Cardiac fibroblast (primary cell): ENCODE measurements at regions not wholly inside any gene's neighbourhood (a gene's known extent, or its start where the extent isn't known, plus 50 kb on each side); places are given as distances from the start of the nearest gene placed in this dataset.

Source experiments
- DNase-seq, 2 donors: peaks; one replicate each; pipeline versions ENCODE4 v3.0.0 to v3.0.0-alpha.2; 2010; ENCODE audit warnings: low read depth in 2 of 2
- H3K4me3 ChIP-seq, 2 donors: replicated peaks in 1 of 2; 1 replicate in 1 of 2; 2 replicates in 1 of 2; pipeline ENCODE4 v1.5.1; 2011; ENCODE audit warnings: low read depth in 2 of 2, low read length in 2 of 2, mild to moderate bottlenecking in 2 of 2, moderate library complexity in 1 of 2
- CTCF ChIP-seq: IDR thresholded peaks from one replicate; pipeline ENCODE4 v1.5.1; 2011; ENCODE audit warnings: low read depth, mild to moderate bottlenecking, low read length, inconsistent platforms

GRCh38 chr22:48729499-48730171, 1098.0 kb downstream of the BRD1 start:
- DNase-seq: no peak
- H3K4me3 ChIP-seq: no peak overlapping the region
- no peak for TF ChIP-seq CTCF

GRCh38 chr22:48727454-48728058, 1100.1 kb downstream of the BRD1 start:
- no peak for DNase-seq
- no peak for TF ChIP-seq CTCF
- H3K4me3 ChIP-seq: no peak overlapping the region

GRCh38 chr22:48724899-48725298, 1102.8 kb downstream of the BRD1 start:
- DNase-seq: no peak
- H3K4me3 ChIP-seq: no peak overlapping the region
- no peak for TF ChIP-seq CTCF

- no peak for DNase-seq
- TF ChIP-seq CTCF: no peak
- no peak overlapping the region for H3K4me3 ChIP-seq
These were observed 1105.0 kb downstream of the BRD1 start for GRCh38 chr22:48722661-48723060.

- H3K4me3 ChIP-seq: no peak overlapping the region
- TF ChIP-seq CTCF: no peak
- DNase-seq: no peak
These were observed 1106.3 kb downstream of the BRD1 start for GRCh38 chr22:48721395-48721669.

- no peak for DNase-seq
- TF ChIP-seq CTCF: no peak
- no peak overlapping the region for H3K4me3 ChIP-seq
These were observed 1106.8 kb downstream of the BRD1 start for GRCh38 chr22:48720662-48721394.
